ENCODE measurements at regions not wholly inside any gene's neighbourhood (a gene's known extent, or its start where the extent isn't known, plus 50 kb on each side); places are given as distances from the start of the nearest gene placed in this dataset.

DNA sequence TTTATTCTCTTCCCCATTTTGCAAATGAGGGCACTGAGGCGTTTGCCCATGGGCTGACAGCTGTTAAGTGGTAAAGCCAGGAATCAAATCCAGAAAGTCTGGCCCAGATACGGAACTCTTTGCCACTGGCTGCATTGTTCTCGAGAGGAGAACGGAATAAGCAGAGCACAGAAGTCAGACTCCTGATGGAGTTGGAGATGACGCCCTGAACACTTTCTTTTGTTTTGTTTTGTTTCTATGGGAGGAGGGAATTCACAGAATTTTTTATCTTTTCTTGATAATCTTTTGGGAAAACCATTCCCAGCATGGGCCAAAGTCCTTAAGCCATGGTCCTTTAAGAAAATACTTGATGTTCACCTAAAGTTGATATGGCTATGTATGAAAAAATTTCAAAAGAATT, 322.2 kb downstream of the RDH14 start:
- no peak overlapping the region for H3K27ac ChIP-seq (ENCODE audit: low read depth in 1 of 2, low read length in 2 of 2)
- TF ChIP-seq, protein P1, sequence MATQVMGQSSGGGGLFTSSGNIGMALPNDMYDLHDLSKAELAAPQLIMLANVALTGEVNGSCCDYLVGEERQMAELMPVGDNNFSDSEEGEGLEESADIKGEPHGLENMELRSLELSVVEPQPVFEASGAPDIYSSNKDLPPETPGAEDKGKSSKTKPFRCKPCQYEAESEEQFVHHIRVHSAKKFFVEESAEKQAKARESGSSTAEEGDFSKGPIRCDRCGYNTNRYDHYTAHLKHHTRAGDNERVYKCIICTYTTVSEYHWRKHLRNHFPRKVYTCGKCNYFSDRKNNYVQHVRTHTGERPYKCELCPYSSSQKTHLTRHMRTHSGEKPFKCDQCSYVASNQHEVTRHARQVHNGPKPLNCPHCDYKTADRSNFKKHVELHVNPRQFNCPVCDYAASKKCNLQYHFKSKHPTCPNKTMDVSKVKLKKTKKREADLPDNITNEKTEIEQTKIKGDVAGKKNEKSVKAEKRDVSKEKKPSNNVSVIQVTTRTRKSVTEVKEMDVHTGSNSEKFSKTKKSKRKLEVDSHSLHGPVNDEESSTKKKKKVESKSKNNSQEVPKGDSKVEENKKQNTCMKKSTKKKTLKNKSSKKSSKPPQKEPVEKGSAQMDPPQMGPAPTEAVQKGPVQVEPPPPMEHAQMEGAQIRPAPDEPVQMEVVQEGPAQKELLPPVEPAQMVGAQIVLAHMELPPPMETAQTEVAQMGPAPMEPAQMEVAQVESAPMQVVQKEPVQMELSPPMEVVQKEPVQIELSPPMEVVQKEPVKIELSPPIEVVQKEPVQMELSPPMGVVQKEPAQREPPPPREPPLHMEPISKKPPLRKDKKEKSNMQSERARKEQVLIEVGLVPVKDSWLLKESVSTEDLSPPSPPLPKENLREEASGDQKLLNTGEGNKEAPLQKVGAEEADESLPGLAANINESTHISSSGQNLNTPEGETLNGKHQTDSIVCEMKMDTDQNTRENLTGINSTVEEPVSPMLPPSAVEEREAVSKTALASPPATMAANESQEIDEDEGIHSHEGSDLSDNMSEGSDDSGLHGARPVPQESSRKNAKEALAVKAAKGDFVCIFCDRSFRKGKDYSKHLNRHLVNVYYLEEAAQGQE (IDR thresholded peaks at IDR 0.05): no peak
- no peak for TF ChIP-seq JUND (IDR thresholded peaks at IDR 0.05)
- no peak for TF ChIP-seq NR2F2 (IDR thresholded peaks at IDR 0.05)
- TF ChIP-seq, protein P2, sequence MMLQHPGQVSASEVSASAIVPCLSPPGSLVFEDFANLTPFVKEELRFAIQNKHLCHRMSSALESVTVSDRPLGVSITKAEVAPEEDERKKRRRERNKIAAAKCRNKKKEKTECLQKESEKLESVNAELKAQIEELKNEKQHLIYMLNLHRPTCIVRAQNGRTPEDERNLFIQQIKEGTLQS (IDR thresholded peaks at IDR 0.05): no peak
- no peak for TF ChIP-seq FOXA2 (IDR thresholded peaks at IDR 0.05)
- TF ChIP-seq EGR1 (IDR thresholded peaks at IDR 0.05; ENCODE audit: low read depth in 2 of 2): no peak
- TF ChIP-seq HNF4A (conservative IDR thresholded peaks at IDR 0.05): no peak
- TF ChIP-seq, protein P3, sequence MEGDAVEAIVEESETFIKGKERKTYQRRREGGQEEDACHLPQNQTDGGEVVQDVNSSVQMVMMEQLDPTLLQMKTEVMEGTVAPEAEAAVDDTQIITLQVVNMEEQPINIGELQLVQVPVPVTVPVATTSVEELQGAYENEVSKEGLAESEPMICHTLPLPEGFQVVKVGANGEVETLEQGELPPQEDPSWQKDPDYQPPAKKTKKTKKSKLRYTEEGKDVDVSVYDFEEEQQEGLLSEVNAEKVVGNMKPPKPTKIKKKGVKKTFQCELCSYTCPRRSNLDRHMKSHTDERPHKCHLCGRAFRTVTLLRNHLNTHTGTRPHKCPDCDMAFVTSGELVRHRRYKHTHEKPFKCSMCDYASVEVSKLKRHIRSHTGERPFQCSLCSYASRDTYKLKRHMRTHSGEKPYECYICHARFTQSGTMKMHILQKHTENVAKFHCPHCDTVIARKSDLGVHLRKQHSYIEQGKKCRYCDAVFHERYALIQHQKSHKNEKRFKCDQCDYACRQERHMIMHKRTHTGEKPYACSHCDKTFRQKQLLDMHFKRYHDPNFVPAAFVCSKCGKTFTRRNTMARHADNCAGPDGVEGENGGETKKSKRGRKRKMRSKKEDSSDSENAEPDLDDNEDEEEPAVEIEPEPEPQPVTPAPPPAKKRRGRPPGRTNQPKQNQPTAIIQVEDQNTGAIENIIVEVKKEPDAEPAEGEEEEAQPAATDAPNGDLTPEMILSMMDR (IDR thresholded peaks at IDR 0.05; ENCODE audit: low read depth, low read length, missing input control): no peak
- no peak for TF ChIP-seq TAF1 (conservative IDR thresholded peaks at IDR 0.05)
- TF ChIP-seq FOXA1 (IDR thresholded peaks at IDR 0.05): no peak
- TF ChIP-seq, protein P4, sequence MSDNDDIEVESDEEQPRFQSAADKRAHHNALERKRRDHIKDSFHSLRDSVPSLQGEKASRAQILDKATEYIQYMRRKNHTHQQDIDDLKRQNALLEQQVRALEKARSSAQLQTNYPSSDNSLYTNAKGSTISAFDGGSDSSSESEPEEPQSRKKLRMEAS (IDR thresholded peaks at IDR 0.05): no peak
- TF ChIP-seq RXRA (IDR thresholded peaks at IDR 0.05): no peak
- no peak overlapping the region for H3K9ac ChIP-seq (ENCODE audit: low read depth in 1 of 2, low read length in 2 of 2)
- H3K36me3 ChIP-seq (ENCODE audit: control insufficient read depth in 4 of 4, insufficient read depth in 3 of 4, low read depth in 1 of 4, low read length in 3 of 4): no peaks in the 10 kb centered on the region
- peaks cover 0 to 3% (median under 1%) of the 10 kb centered on the region in 4 donors for H3K4me1 ChIP-seq (ENCODE audit: control insufficient read depth in 4 of 4, insufficient read depth in 4 of 4, low read length in 3 of 4)
- H3K9me3 ChIP-seq (ENCODE audit: control insufficient read depth in 4 of 4, low read length in 3 of 4): no peaks in the 10 kb centered on the region
- no peak for DNase-seq (ENCODE audit: low spot score)
- 77% methylated on average over 5 of the region's 5 CpGs for WGBS
- H3K27me3 ChIP-seq (ENCODE audit: control insufficient read depth in 4 of 4, insufficient read depth in 4 of 4, low read length in 3 of 4): no peaks in the 10 kb centered on the region
- H3K4me3 ChIP-seq (ENCODE audit: low read depth in 1 of 3, low read length in 3 of 3): no peak overlapping the region

DNA sequence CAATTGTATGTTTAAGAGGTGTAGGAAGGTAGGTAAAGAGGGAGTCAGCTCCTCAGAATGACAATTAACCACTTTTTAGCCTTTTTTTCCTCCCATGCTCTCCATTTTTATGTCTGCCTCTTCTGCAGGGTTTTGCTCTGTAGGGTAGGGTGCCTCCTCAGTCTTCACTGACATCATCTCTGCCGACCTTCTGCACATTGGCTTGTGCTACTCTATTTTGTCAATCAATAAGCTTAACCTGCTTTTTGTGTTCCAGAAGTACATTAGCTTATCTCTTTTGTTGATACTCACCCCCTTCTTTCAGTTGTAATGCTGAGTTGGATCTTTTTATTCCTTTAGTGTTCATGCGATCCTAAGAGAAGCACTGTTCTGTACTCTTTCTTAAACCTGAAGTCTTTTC, 323.2 kb downstream of the RDH14 start:
- Histone ChIP-seq H3K36me3 (ENCODE audit: control insufficient read depth in 4 of 4, insufficient read depth in 3 of 4, low read depth in 1 of 4, low read length in 3 of 4) (no peaks in the 10 kb centered on the region), H3K4me3 (ENCODE audit: low read depth in 1 of 3, low read length in 3 of 3) (no peak overlapping the region)
- TF ChIP-seq YY1 (IDR thresholded peaks at IDR 0.05): no peak
- peak in 1 of 2 donors; percentile 17 for TF ChIP-seq HNF4A (conservative IDR thresholded peaks at IDR 0.05)

More for the DNA sequence above, 323.2 kb downstream of the RDH14 start:
- Histone ChIP-seq H3K9ac (ENCODE audit: low read depth in 1 of 2, low read length in 2 of 2) (no peak overlapping the region), H3K27ac (ENCODE audit: low read depth in 1 of 2, low read length in 2 of 2) (no peak overlapping the region), H3K4me1 (ENCODE audit: control insufficient read depth in 4 of 4, insufficient read depth in 4 of 4, low read length in 3 of 4) (peaks cover 0 to 9% (median 3%) of the 10 kb centered on the region in 4 donors), H3K27me3 (ENCODE audit: control insufficient read depth in 4 of 4, insufficient read depth in 4 of 4, low read length in 3 of 4) (no peaks in the 10 kb centered on the region), H3K9me3 (ENCODE audit: control insufficient read depth in 4 of 4, low read length in 3 of 4) (no peaks in the 10 kb centered on the region)
- 36% methylated on average over 2 of the region's 2 CpGs for WGBS
- no peak for DNase-seq (ENCODE audit: low spot score)

Data from liver (tissue), 8 donors.